Trophoblast cell (in vitro differentiated cells and primary cell): ENCODE measurements at regions not wholly inside any gene's neighbourhood (a gene's known extent, or its start where the extent isn't known, plus 50 kb on each side); places are given as distances from the start of the nearest gene placed in this dataset.

Experiments used
- DNase-seq, 2 donors: peaks; one replicate each; pipeline ENCODE4 v3.0.0-alpha.2; 2016
- H2AFZ ChIP-seq: 2 replicates; pipeline ENCODE4 v1.6.1; 2013; ENCODE audit warnings: low read length, moderate library complexity, mild to moderate bottlenecking; ENCODE audit not compliant: insufficient read depth, poor library complexity
- H2AK5ac ChIP-seq: 2 replicates; pipeline ENCODE4 v1.6.1; 2013; ENCODE audit warnings: mild to moderate bottlenecking, low read length
- H2BK120ac ChIP-seq: 2 replicates; pipeline ENCODE4 v1.6.1; 2013; ENCODE audit warnings: low read length, mild to moderate bottlenecking, moderate library complexity; ENCODE audit not compliant: insufficient read depth, poor library complexity
- H2BK12ac ChIP-seq: 2 replicates; pipeline ENCODE4 v1.6.1; 2013; ENCODE audit warnings: mild to moderate bottlenecking, low read length, moderate library complexity
- H2BK5ac ChIP-seq: 2 replicates; pipeline ENCODE4 v1.6.1; 2013; ENCODE audit warnings: low read length, low read depth, moderate library complexity, mild to moderate bottlenecking; ENCODE audit not compliant: poor library complexity
- H3K14ac ChIP-seq: 2 replicates; pipeline ENCODE4 v1.6.1; 2013; ENCODE audit warnings: mild to moderate bottlenecking, low read length
- H3K18ac ChIP-seq: 2 replicates; pipeline ENCODE4 v1.6.1; 2013; ENCODE audit warnings: mild to moderate bottlenecking, low read length
- H3K23ac ChIP-seq: 2 replicates; pipeline ENCODE4 v1.6.1; 2013; ENCODE audit warnings: low read length
- H3K27ac ChIP-seq: 2 replicates; pipeline ENCODE4 v1.5.1; 2013; ENCODE audit warnings: low read depth, mild to moderate bottlenecking, inconsistent platforms, low read length, moderate library complexity
- H3K27me3 ChIP-seq: 2 replicates; pipeline ENCODE4 v1.6.1; 2013; ENCODE audit warnings: inconsistent platforms, mild to moderate bottlenecking, low read length, moderate library complexity; ENCODE audit not compliant: insufficient read depth
- H3K36me3 ChIP-seq, 2 experiments: 1 replicate in 1 of 2; 2 replicates in 1 of 2; pipeline ENCODE4 v1.6.1; 2013; ENCODE audit warnings: low read length in 2 of 2, mild to moderate bottlenecking in 2 of 2, moderate library complexity in 1 of 2; ENCODE audit not compliant: insufficient read depth in 2 of 2, control insufficient read depth in 1 of 2
- H3K4ac ChIP-seq: 2 replicates; pipeline ENCODE4 v1.6.1; 2013; ENCODE audit warnings: low read depth, mild to moderate bottlenecking, low read length, moderate library complexity
- H3K4me1 ChIP-seq, 2 experiments: 1 replicate in 1 of 2; 2 replicates in 1 of 2; pipeline ENCODE4 v1.6.1; 2013; ENCODE audit warnings: low read length in 2 of 2, mild to moderate bottlenecking in 2 of 2, moderate library complexity in 1 of 2; ENCODE audit not compliant: insufficient read depth in 2 of 2, control insufficient read depth in 1 of 2
- H3K4me2 ChIP-seq: 2 replicates; pipeline ENCODE4 v1.6.1; 2013; ENCODE audit warnings: inconsistent platforms, mild to moderate bottlenecking, low read length, moderate library complexity
- H3K4me3 ChIP-seq: 2 replicates; pipeline ENCODE4 v1.5.1; 2013; ENCODE audit warnings: mild to moderate bottlenecking, low read depth, low read length, inconsistent platforms
- H3K79me1 ChIP-seq: one replicate; pipeline ENCODE4 v1.6.1; 2013; ENCODE audit warnings: low read length
- H3K79me2 ChIP-seq: 2 replicates; pipeline ENCODE4 v1.6.1; 2013; ENCODE audit warnings: low read length, mild to moderate bottlenecking; ENCODE audit not compliant: control insufficient read depth, insufficient read depth, poor library complexity
- H3K9ac ChIP-seq: 2 replicates; pipeline ENCODE4 v1.6.1; 2013; ENCODE audit warnings: mild to moderate bottlenecking, low read length
- H3K9me3 ChIP-seq: 2 replicates; pipeline ENCODE4 v1.6.1; 2013; ENCODE audit warnings: low read depth, mild to moderate bottlenecking, control low read depth, inconsistent platforms, low read length; ENCODE audit not compliant: insufficient read depth
- H4K12ac ChIP-seq: 2 replicates; pipeline ENCODE4 v1.6.1; 2013; ENCODE audit warnings: low read depth, mild to moderate bottlenecking, low read length, moderate library complexity
- H4K8ac ChIP-seq: 2 replicates; pipeline ENCODE4 v1.6.1; 2013; ENCODE audit warnings: low read depth, mild to moderate bottlenecking, low read length, moderate library complexity
- H4K91ac ChIP-seq: one replicate; pipeline ENCODE4 v1.6.1; 2013; ENCODE audit warnings: low read depth, mild to moderate bottlenecking, low read length, moderate library complexity
- WGBS: extraction: QIAGEN DNeasy Blood & Tissue Kit; methylation state at CpG from one replicate; pipeline ENCODE4 v1.1.7; 2013; ENCODE audit warnings: missing lambda C conversion rate; ENCODE audit not compliant: insufficient read length, insufficient coverage; ENCODE audit errors: extremely low coverage; 5-methylcytosine and 5-hydroxymethylcytosine counted together

DNA sequence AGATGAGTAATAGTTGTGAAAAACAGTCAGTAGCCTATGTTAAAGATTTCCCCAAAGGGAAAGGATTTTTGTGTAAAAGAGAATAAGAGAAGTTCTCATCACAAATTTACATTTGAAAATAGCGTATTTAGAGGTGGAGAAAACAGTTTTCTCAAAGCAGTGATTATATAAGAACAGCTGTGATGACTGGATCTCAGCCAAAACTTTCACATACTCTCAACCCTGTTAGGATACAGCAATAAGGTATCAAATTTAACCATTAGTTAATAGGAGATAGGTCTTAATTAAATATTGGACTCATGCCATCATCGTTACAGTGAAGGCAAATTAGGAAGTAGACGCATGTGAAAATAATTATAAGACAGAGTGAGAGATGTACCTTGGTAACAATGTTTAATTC lies 622.7 kb downstream of the PCDH18 start:
- no peaks in the 10 kb centered on the region for H3K9me3 ChIP-seq
- H3K4me1 ChIP-seq: no peaks in the 10 kb centered on the region
- H3K27ac ChIP-seq: no peak overlapping the region
- H2BK12ac ChIP-seq: no peak overlapping the region
- no peak overlapping the region for H4K91ac ChIP-seq
- no peak for DNase-seq
- no peak overlapping the region for H2AK5ac ChIP-seq
- H3K9ac ChIP-seq: no peak overlapping the region
- no peak overlapping the region for H4K12ac ChIP-seq
- no peaks in the 10 kb centered on the region for H3K79me1 ChIP-seq
- H2BK120ac ChIP-seq: no peak overlapping the region
- H3K27me3 ChIP-seq: no peaks in the 10 kb centered on the region
- no peak overlapping the region for H2AFZ ChIP-seq
- H2BK5ac ChIP-seq: no peak overlapping the region
- H3K36me3 ChIP-seq: no peaks in the 10 kb centered on the region
- no peak overlapping the region for H3K4me2 ChIP-seq
- no CpG with 5 or more reads among the region's 3 CpGs for WGBS
- no peak overlapping the region for H3K23ac ChIP-seq
- no peak overlapping the region for H3K4ac ChIP-seq
- H4K8ac ChIP-seq: no peak overlapping the region
- no peak overlapping the region for H3K18ac ChIP-seq
- H3K79me2 ChIP-seq: no peaks in the 10 kb centered on the region
- no peak overlapping the region for H3K4me3 ChIP-seq
- no peak overlapping the region for H3K14ac ChIP-seq

DNA sequence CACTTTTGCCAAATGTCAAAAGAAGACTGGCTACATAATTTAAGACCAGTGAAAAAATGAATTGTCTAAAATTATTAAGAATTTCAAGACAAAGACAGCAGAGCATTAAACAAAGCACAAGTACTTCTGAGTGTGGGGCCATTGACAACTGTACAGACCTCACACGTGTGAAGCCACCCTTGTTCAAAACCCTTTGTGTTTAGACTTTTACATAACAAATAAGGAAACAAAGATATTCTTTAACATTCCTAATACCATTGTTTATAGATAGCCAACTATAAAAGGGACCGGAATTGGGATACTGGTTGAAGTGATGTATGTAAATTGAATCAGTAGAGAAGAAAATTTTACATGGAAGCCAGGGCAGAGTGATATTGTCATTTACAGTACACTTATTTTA lies 624.2 kb downstream of the PCDH18 start:
- Histone ChIP-seq H2BK12ac (no peak overlapping the region), H2AK5ac (no peak overlapping the region), H3K4me3 (no peak overlapping the region), H3K9ac (no peak overlapping the region), H3K4ac (no peak overlapping the region), H2BK5ac (no peak overlapping the region), H3K27ac (no peak overlapping the region), H3K27me3 (no peaks in the 10 kb centered on the region), H3K36me3 (no peaks in the 10 kb centered on the region), H4K91ac (no peak overlapping the region), H3K79me1 (no peaks in the 10 kb centered on the region), H4K12ac (no peak overlapping the region), H3K14ac (no peak overlapping the region), H3K4me2 (no peak overlapping the region), H2BK120ac (no peak overlapping the region), H3K18ac (no peak overlapping the region), H3K4me1 (no peaks in the 10 kb centered on the region), H3K23ac (no peak overlapping the region), H2AFZ (no peak overlapping the region), H3K79me2 (no peaks in the 10 kb centered on the region), H4K8ac (no peak overlapping the region), H3K9me3 (no peaks in the 10 kb centered on the region)
- DNase-seq: no peak
- WGBS: no CpG with 5 or more reads among the region's 2 CpGs

DNA sequence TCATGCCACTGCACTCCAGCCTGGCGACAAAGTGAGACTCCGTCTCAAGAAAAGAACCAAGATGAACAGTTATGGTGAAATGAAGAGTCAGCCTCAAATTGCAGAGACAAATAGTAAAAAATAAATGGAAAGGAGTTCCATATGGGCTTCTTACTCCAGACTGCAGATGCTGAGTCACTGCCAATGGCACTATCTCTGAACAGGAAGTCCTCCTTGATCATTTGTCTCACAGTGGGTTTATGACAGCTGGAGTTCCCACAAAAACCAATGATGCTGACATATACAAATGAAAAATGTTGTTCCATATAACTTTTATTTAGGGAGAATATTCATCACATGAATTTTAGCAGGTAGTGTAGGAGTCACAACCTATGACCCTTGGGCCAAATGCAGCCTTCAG lies 631.6 kb downstream of the PCDH18 start:
- DNase-seq: no peak
- Histone ChIP-seq H2AK5ac (no peak overlapping the region), H3K23ac (no peak overlapping the region), H4K8ac (no peak overlapping the region), H3K14ac (no peak overlapping the region), H3K4me1 (peaks cover 0 to 7% of the 10 kb centered on the region in 2 experiments), H2BK12ac (no peak overlapping the region), H2BK5ac (no peak overlapping the region), H3K79me2 (no peaks in the 10 kb centered on the region), H2BK120ac (no peak overlapping the region), H3K9me3 (no peaks in the 10 kb centered on the region), H3K36me3 (no peaks in the 10 kb centered on the region), H3K27ac (no peak overlapping the region), H2AFZ (no peak overlapping the region), H3K4ac (no peak overlapping the region), H3K27me3 (no peaks in the 10 kb centered on the region), H3K4me2 (no peak overlapping the region), H3K79me1 (peaks cover 2% of the 10 kb centered on the region), H3K4me3 (no peak overlapping the region), H4K91ac (no peak overlapping the region), H4K12ac (no peak overlapping the region), H3K18ac (no peak overlapping the region), H3K9ac (no peak overlapping the region)
- WGBS: no CpG with 5 or more reads among the region's 2 CpGs

- Histone ChIP-seq H3K18ac (no peak overlapping the region), H3K23ac (no peak overlapping the region), H4K8ac (no peak overlapping the region), H3K4ac (no peak overlapping the region), H4K91ac (no peak overlapping the region), H3K9me3 (no peaks in the 10 kb centered on the region), H3K4me1 (peaks cover 0 to 7% of the 10 kb centered on the region in 2 experiments), H3K9ac (no peak overlapping the region), H2BK12ac (no peak overlapping the region), H3K4me3 (no peak overlapping the region), H3K27me3 (no peaks in the 10 kb centered on the region), H3K4me2 (no peak overlapping the region), H2BK120ac (no peak overlapping the region), H3K14ac (no peak overlapping the region), H2BK5ac (no peak overlapping the region), H3K79me1 (peaks cover 2% of the 10 kb centered on the region), H4K12ac (no peak overlapping the region), H2AFZ (no peak overlapping the region), H3K27ac (no peak overlapping the region), H3K36me3 (no peaks in the 10 kb centered on the region), H3K79me2 (no peaks in the 10 kb centered on the region), H2AK5ac (no peak overlapping the region)
- DNase-seq: no peak
- WGBS: no CpG with 5 or more reads among the region's 1 CpG
Observed at GRCh38 chr4:136898590-136899248, 633.6 kb downstream of the PCDH18 start.
